ENCODE measurements at regions not wholly inside any gene's neighbourhood (a gene's known extent, or its start where the extent isn't known, plus 50 kb on each side); places are given as distances from the start of the nearest gene placed in this dataset.

DNA sequence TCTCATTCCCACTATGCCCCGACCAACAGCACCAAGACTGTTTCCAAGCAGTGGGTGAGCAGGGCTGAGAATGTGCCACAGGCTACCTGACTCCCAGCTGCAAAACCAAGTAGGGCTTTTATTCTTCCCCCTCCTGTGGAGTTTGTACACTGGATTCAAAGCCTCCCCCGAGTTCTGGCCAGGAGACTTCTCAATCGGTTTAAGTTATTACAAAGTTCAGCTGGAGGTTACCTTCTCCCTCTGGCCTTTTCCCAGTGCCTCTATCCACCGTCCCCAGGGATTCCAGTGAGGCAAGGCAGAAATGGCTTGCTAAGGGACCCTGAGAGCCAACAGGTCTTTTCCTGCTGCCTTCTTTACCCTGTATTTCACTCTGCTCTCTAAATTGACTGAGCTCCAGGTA, 217.0 kb downstream of the ADGRG6 start:
- intact Hi-C loops (cut with DNase I) = no loop called here
- no peaks in the 10 kb centered on the region for H3K27me3 ChIP-seq (replicated peaks; ENCODE audit: insufficient read depth)
- DNase-seq (ENCODE audit: low spot score) = no peak
- H3K27ac ChIP-seq = no peak overlapping the region
- no peak overlapping the region for H3K4me3 ChIP-seq
- TF ChIP-seq, protein P1, sequence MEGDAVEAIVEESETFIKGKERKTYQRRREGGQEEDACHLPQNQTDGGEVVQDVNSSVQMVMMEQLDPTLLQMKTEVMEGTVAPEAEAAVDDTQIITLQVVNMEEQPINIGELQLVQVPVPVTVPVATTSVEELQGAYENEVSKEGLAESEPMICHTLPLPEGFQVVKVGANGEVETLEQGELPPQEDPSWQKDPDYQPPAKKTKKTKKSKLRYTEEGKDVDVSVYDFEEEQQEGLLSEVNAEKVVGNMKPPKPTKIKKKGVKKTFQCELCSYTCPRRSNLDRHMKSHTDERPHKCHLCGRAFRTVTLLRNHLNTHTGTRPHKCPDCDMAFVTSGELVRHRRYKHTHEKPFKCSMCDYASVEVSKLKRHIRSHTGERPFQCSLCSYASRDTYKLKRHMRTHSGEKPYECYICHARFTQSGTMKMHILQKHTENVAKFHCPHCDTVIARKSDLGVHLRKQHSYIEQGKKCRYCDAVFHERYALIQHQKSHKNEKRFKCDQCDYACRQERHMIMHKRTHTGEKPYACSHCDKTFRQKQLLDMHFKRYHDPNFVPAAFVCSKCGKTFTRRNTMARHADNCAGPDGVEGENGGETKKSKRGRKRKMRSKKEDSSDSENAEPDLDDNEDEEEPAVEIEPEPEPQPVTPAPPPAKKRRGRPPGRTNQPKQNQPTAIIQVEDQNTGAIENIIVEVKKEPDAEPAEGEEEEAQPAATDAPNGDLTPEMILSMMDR (IDR thresholded peaks at IDR 0.05) = no peak
- TF ChIP-seq POLR2A (IDR thresholded peaks at IDR 0.05) (no peak), POLR2AphosphoS5 (IDR thresholded peaks at IDR 0.05) (no peak)
- 67% methylated on average over 4 of the region's 4 CpGs for WGBS
- H3K9me3 ChIP-seq = no peaks in the 10 kb centered on the region
- H3K36me3 ChIP-seq = no peaks in the 10 kb centered on the region
- no peaks in the 10 kb centered on the region for H3K4me1 ChIP-seq (replicated peaks)

DNA sequence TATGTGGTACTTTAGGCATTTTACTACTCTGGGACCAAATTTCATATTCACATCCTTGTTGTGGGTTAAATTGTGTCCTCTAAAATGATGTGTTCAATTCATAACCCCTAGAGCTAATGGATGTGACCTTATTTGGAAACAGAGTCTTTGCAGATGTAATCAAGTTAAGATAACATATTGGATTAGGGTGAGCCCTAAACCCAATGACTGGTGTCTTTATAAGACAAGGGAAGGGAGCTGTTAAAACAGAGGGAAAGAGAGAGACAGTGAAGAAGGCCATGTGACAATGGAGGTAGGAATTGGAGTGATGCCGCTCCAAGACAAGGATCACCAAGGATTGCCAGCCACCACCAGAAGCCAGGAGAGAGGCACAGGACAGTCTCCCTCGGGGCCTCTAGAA, 220.0 kb downstream of the ADGRG6 start:
- intact Hi-C loops (cut with DNase I) = no loop called here

DNA sequence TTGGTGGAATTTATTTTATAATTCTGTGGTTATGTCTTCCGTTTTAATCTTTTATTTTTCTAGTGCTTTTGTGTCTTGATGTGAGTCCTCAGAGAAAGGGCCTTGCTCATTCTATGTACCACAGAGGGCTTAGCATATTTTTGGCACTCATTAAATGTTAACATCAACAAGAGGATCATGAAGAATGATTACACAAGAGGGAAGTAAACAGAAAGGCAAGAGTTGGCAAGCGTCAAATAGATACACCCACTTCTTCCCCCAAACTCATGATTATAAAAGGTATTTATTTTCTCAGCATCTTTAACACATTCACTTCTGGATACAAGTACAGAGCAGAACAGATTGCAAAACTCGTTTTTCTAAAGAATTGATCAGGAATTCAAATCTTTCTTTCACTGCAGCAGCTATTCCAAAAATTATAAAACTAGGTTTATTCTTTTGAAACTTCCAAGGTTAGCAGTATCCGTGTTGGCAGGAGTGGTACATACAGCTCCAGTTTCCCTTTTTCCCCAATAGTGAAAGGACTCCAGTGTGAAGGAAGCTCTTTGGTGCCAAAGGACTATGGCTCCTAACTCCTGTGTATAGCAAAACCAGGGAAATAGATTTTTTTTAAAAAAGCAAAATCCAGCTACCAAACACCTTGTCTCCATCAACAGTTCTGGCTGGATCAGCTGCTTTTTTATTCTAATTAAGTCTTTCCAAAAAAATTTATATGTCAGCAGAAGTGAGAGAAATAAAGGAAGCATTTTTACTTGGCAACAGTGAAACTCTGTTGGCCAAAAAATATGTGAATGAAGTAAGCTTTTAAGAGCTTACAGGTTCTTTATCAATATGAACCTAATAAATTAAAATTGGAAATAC, 221.9 kb downstream of the ADGRG6 start:
- intact Hi-C loops (cut with DNase I) = no loop called here
- Histone ChIP-seq H3K36me3 (no peaks in the 10 kb centered on the region), H3K4me3 (no peak overlapping the region), H3K27ac (no peak overlapping the region), H3K27me3 (replicated peaks; ENCODE audit: insufficient read depth) (no peaks in the 10 kb centered on the region), H3K9me3 (no peaks in the 10 kb centered on the region), H3K4me1 (replicated peaks) (no peaks in the 10 kb centered on the region)
- TF ChIP-seq, protein P1 (IDR thresholded peaks at IDR 0.05) = no peak
- peak; percentile 43 for TF ChIP-seq POLR2AphosphoS5 (IDR thresholded peaks at IDR 0.05)
- DNase-seq (ENCODE audit: low spot score) = no peak
- 13% methylated on average over 4 of the region's 4 CpGs for WGBS

More for the DNA sequence above, 220.0 kb downstream of the ADGRG6 start:
- DNase-seq (ENCODE audit: low spot score) = no peak
- Histone ChIP-seq H3K36me3 (no peaks in the 10 kb centered on the region), H3K27ac (no peak overlapping the region), H3K4me3 (no peak overlapping the region), H3K27me3 (replicated peaks; ENCODE audit: insufficient read depth) (no peaks in the 10 kb centered on the region), H3K9me3 (no peaks in the 10 kb centered on the region), H3K4me1 (replicated peaks) (no peaks in the 10 kb centered on the region)
- no peak for TF ChIP-seq POLR2AphosphoS5 (IDR thresholded peaks at IDR 0.05)
- TF ChIP-seq, protein P1 (IDR thresholded peaks at IDR 0.05) = no peak
- TF ChIP-seq POLR2A (IDR thresholded peaks at IDR 0.05) = no peak
- 80% methylated on average over 2 of the region's 2 CpGs for WGBS

DNA sequence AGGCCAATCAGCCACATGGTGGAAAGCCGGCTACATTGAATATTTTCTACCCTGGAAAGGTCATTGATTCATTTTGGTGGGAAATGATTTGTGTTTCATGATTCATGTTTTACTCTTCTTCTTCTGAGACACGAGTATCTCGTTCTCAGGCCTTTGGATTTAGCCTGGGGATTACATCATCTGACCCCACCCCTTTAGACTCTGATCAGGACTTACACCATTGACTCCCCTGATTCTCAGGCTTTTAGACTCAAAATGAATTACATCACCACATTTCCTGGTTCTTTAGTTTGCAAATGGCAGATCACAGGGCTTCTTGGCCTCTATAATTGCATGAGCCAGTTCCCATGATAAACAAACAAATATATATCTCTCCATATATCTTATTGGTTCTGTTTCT, 228.8 kb downstream of the ADGRG6 start:
- Histone ChIP-seq H3K9me3 (no peaks in the 10 kb centered on the region), H3K4me1 (replicated peaks) (no peaks in the 10 kb centered on the region), H3K27me3 (replicated peaks; ENCODE audit: insufficient read depth) (no peaks in the 10 kb centered on the region), H3K27ac (no peak overlapping the region), H3K4me3 (no peak overlapping the region), H3K36me3 (no peaks in the 10 kb centered on the region)
- TF ChIP-seq, protein P1 (IDR thresholded peaks at IDR 0.05) = no peak
- TF ChIP-seq POLR2A (IDR thresholded peaks at IDR 0.05) = no peak
- TF ChIP-seq POLR2AphosphoS5 (IDR thresholded peaks at IDR 0.05) = no peak
- DNase-seq (ENCODE audit: low spot score) = no peak
- intact Hi-C loops (cut with DNase I) = no loop called here
- 93% methylated on average over 3 of the region's 3 CpGs for WGBS

DNA sequence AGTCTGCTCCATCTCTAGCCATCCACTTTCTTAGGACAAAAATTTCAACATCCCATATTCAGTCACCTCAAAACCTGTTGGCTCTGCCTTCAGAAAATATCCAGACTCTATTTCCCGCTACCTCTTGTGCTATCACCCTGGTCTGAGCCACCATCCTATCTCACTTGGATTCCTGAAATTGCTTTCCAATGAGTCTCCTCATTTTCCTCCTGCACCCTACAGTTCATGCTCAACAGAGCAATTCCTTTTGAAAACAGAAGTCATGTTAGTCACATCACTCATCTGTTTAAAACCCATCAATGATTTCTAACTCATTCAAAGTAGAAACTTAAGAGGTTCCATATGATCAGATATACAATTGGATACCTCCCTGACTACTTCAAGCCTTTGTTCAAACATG, 229.9 kb downstream of the ADGRG6 start:
- Histone ChIP-seq H3K36me3 (no peaks in the 10 kb centered on the region), H3K27ac (no peak overlapping the region), H3K4me3 (no peak overlapping the region), H3K4me1 (replicated peaks) (no peaks in the 10 kb centered on the region), H3K9me3 (no peaks in the 10 kb centered on the region), H3K27me3 (replicated peaks; ENCODE audit: insufficient read depth) (no peaks in the 10 kb centered on the region)
- no peak for DNase-seq (ENCODE audit: low spot score)
- 97% methylated on average over 1 of the region's 1 CpG for WGBS
- TF ChIP-seq POLR2A (IDR thresholded peaks at IDR 0.05) (no peak), POLR2AphosphoS5 (IDR thresholded peaks at IDR 0.05) (no peak)
- TF ChIP-seq, protein P1 (IDR thresholded peaks at IDR 0.05) = no peak
- intact Hi-C loops (cut with DNase I) = no loop called here
